Smooth muscle cell (in vitro differentiated cells): ENCODE measurements at regions not wholly inside any gene's neighbourhood (a gene's known extent, or its start where the extent isn't known, plus 50 kb on each side); places are given as distances from the start of the nearest gene placed in this dataset.

ENCODE experiments used
- DNase-seq: peaks from one replicate; lab custom pipeline; 2025; ENCODE audit not compliant: unreplicated experiment; lab: John Stamatoyannopoulos, UW
- H2AFZ ChIP-seq: fragments of 200-600 bp; sonication (generic); 2 replicates; pipeline ENCODE4 v1.6.0; 2016; ENCODE audit warnings: antibody characterized with exemption, low read depth, mild to moderate bottlenecking
- H3F3A ChIP-seq: fragments of 200-600 bp; sonication (generic); 2 replicates; pipeline ENCODE4 v1.6.0; 2017; ENCODE audit warnings: antibody characterized with exemption, low read depth
- H3K27ac ChIP-seq: fragments of 200-600 bp; sonication (generic); 2 replicates; pipeline ENCODE4 v1.5.1; 2016; ENCODE audit warnings: low read depth, mild to moderate bottlenecking
- H3K27me3 ChIP-seq: fragments of 200-600 bp; sonication (generic); 2 replicates; pipeline ENCODE4 v1.6.1; 2016; ENCODE audit warnings: low read depth, mild to moderate bottlenecking
- H3K36me3 ChIP-seq: fragments of 200-600 bp; sonication (generic); 2 replicates; pipeline ENCODE4 v1.5.1; 2016; ENCODE audit warnings: low read depth
- H3K4me1 ChIP-seq: fragments of 200-600 bp; sonication (generic); 2 replicates; pipeline ENCODE4 v1.5.1; 2016; ENCODE audit warnings: low read depth
- H3K4me2 ChIP-seq: fragments of 200-600 bp; sonication (generic); 2 replicates; pipeline ENCODE4 v1.6.0; 2016; ENCODE audit warnings: mild to moderate bottlenecking
- H3K4me3 ChIP-seq: fragments of 200-600 bp; sonication (generic); 2 replicates; pipeline ENCODE4 v1.5.1; 2016; ENCODE audit warnings: mild to moderate bottlenecking
- H3K79me2 ChIP-seq: fragments of 200-600 bp; sonication (generic); 2 replicates; pipeline ENCODE4 v1.6.0; 2016; ENCODE audit warnings: low read depth, mild to moderate bottlenecking
- H3K9ac ChIP-seq: fragments of 200-600 bp; sonication (generic); 2 replicates; pipeline ENCODE4 v1.6.0; 2016; ENCODE audit warnings: low read depth
- H3K9me3 ChIP-seq: fragments of 200-600 bp; sonication (generic); replicated peaks from 2 replicates; pipeline ENCODE4 v1.5.1; 2016; ENCODE audit warnings: low read depth
- H4K20me1 ChIP-seq: fragments of 200-600 bp; sonication (generic); 2 replicates; pipeline ENCODE4 v1.6.0; 2016; ENCODE audit warnings: low read depth
- CTCF ChIP-seq: fragments of 200-600 bp; sonication (generic); IDR thresholded peaks from 2 replicates; pipeline ENCODE4 v1.5.1; 2017; ENCODE audit warnings: borderline replicate concordance, mild to moderate bottlenecking, antibody characterized with exemption; ENCODE audit not compliant: insufficient read depth, poor library complexity, severe bottlenecking
- WGBS: methylation state at CpG from one replicate; pipeline ENCODE4 v1.1.7; 2016; ENCODE audit warnings: low lambda C conversion rate; 5-methylcytosine and 5-hydroxymethylcytosine counted together

GRCh38 chr18:37660658-37661057 is 95.1 kb upstream of the CELF4 start:
- TF ChIP-seq CTCF, result no peak
- H3F3A ChIP-seq, result peaks cover 4% of the 10 kb centered on the region
- no peaks in the 10 kb centered on the region for H3K36me3 ChIP-seq
- H4K20me1 ChIP-seq, result no peaks in the 10 kb centered on the region
- peaks cover 5% of the 10 kb centered on the region for H3K4me1 ChIP-seq
- no peak overlapping the region for H2AFZ ChIP-seq
- H3K27ac ChIP-seq, result no peak overlapping the region
- no peak overlapping the region for H3K9ac ChIP-seq
- no peak overlapping the region for H3K4me2 ChIP-seq
- no peaks in the 10 kb centered on the region for H3K79me2 ChIP-seq
- 87% methylated on average over 2 of the region's 2 CpGs for WGBS
- no peak for DNase-seq
- H3K27me3 ChIP-seq, result peaks cover 2% of the 10 kb centered on the region
- no peaks in the 10 kb centered on the region for H3K9me3 ChIP-seq
- no peak overlapping the region for H3K4me3 ChIP-seq

GRCh38 chr18:37659906-37660305 is 94.3 kb upstream of the CELF4 start:
- H3K4me3 ChIP-seq, result no peak overlapping the region
- no peaks in the 10 kb centered on the region for H4K20me1 ChIP-seq
- peaks cover 5% of the 10 kb centered on the region for H3K4me1 ChIP-seq
- H2AFZ ChIP-seq, result no peak overlapping the region
- H3K27me3 ChIP-seq, result peaks cover 2% of the 10 kb centered on the region
- no peaks in the 10 kb centered on the region for H3K36me3 ChIP-seq
- H3K4me2 ChIP-seq, result no peak overlapping the region
- no peak for DNase-seq
- no peaks in the 10 kb centered on the region for H3K9me3 ChIP-seq
- H3F3A ChIP-seq, result peaks cover 4% of the 10 kb centered on the region
- no peaks in the 10 kb centered on the region for H3K79me2 ChIP-seq
- no peak overlapping the region for H3K9ac ChIP-seq
- no peak for TF ChIP-seq CTCF
- no peak overlapping the region for H3K27ac ChIP-seq

GRCh38 chr18:37658894-37659293 is 93.3 kb upstream of the CELF4 start:
- H3K9me3 ChIP-seq, result no peaks in the 10 kb centered on the region
- H3F3A ChIP-seq, result peaks cover 4% of the 10 kb centered on the region
- H2AFZ ChIP-seq, result no peak overlapping the region
- no peak overlapping the region for H3K27ac ChIP-seq
- TF ChIP-seq CTCF, result no peak
- 94% methylated on average over 1 of the region's 1 CpG for WGBS
- no peaks in the 10 kb centered on the region for H3K36me3 ChIP-seq
- H3K4me3 ChIP-seq, result no peak overlapping the region
- H3K27me3 ChIP-seq, result peaks cover 2% of the 10 kb centered on the region
- H3K79me2 ChIP-seq, result no peaks in the 10 kb centered on the region
- H3K4me2 ChIP-seq, result no peak overlapping the region
- H3K9ac ChIP-seq, result no peak overlapping the region
- peaks cover 12% of the 10 kb centered on the region for H3K4me1 ChIP-seq
- H4K20me1 ChIP-seq, result no peaks in the 10 kb centered on the region
- DNase-seq, result no peak

GRCh38 chr18:37657493-37657892 is 91.9 kb upstream of the CELF4 start:
- H3K4me1 ChIP-seq, result peaks cover 17% of the 10 kb centered on the region
- TF ChIP-seq CTCF, result no peak
- H2AFZ ChIP-seq, result no peak overlapping the region
- no peak for DNase-seq
- no peaks in the 10 kb centered on the region for H3K27me3 ChIP-seq
- H3K27ac ChIP-seq, result no peak overlapping the region
- H3K36me3 ChIP-seq, result no peaks in the 10 kb centered on the region
- no peaks in the 10 kb centered on the region for H4K20me1 ChIP-seq
- H3K9ac ChIP-seq, result no peak overlapping the region
- 28% methylated on average over 1 of the region's 1 CpG for WGBS
- no peak overlapping the region for H3K4me2 ChIP-seq
- H3K9me3 ChIP-seq, result no peaks in the 10 kb centered on the region
- no peak overlapping the region for H3K4me3 ChIP-seq
- H3F3A ChIP-seq, result peaks cover 4% of the 10 kb centered on the region
- H3K79me2 ChIP-seq, result no peaks in the 10 kb centered on the region
